Heart left ventricle (tissue), 16 donors: ENCODE measurements at regions not wholly inside any gene's neighbourhood (a gene's known extent, or its start where the extent isn't known, plus 50 kb on each side); places are given as distances from the start of the nearest gene placed in this dataset.

Experiments used
- ATAC-seq, 4 donors: fragments of 200-7000 bp; cut with Tn5 transposase; one replicate each; pipeline ENCODE4 v1.9.1; 2020 to 2022; ENCODE audit warnings: moderate library complexity in 4 of 4, mild to moderate bottlenecking in 3 of 4, moderate number of reproducible peaks in 1 of 4
- DNase-seq, 5 donors: peaks; one replicate each; pipeline ENCODE4 v3.0.0-alpha.2; 2020
- H3K27ac ChIP-seq, 12 donors: fragments of 200-600 bp; sonication (generic) in 4 of 12; one replicate each; pipeline versions ENCODE4 v1.5.0 to v1.8.0; 2016 to 2022; ENCODE audit warnings: mild to moderate bottlenecking in 2 of 12
- H3K27me3 ChIP-seq, 9 donors: fragments of 200-600 bp; sonication (generic) in 2 of 9; one replicate each; pipeline versions ENCODE4 v1.5.1 to v1.8.0; 2016 to 2022; ENCODE audit warnings: mild to moderate bottlenecking in 3 of 9
- H3K36me3 ChIP-seq, 9 donors: fragments of 200-600 bp; sonication (generic) in 2 of 9; one replicate each; pipeline versions ENCODE4 v1.5.0 to v1.8.0; 2018 to 2022; ENCODE audit warnings: mild to moderate bottlenecking in 2 of 9
- H3K4me1 ChIP-seq, 12 donors: fragments of 200-600 bp; sonication (generic) in 4 of 12; one replicate each; pipeline versions ENCODE4 v1.5.0 to v1.8.0; 2016 to 2022; ENCODE audit warnings: mild to moderate bottlenecking in 3 of 12
- H3K4me3 ChIP-seq, 12 donors: fragments of 200-600 bp; sonication (generic) in 4 of 12; one replicate each; pipeline versions ENCODE4 v1.5.0 to v1.8.0; 2017 to 2022; ENCODE audit warnings: mild to moderate bottlenecking in 9 of 12, moderate library complexity in 4 of 12
- H3K9me3 ChIP-seq, 12 donors: fragments of 200-600 bp; sonication (generic) in 4 of 12; one replicate each; pipeline versions ENCODE4 v1.5.0 to v1.8.0; 2016 to 2022; ENCODE audit warnings: mild to moderate bottlenecking in 1 of 12
- POLR2A ChIP-seq, 2 donors: fragments of 450-650 bp; IDR thresholded peaks; one replicate each; pipeline ENCODE4 v1.6.1; 2017; ENCODE audit warnings: antibody characterized with exemption in 2 of 2, mild to moderate bottlenecking in 2 of 2, moderate library complexity in 2 of 2
- WGBS, 4 donors: extraction: QIAGEN DNeasy Blood & Tissue Kit in 2 of 4; methylation state at CpG; one replicate each; pipeline versions ENCODE4 v1.1.5 to v1.1.7; 2013 to 2018; 5-methylcytosine and 5-hydroxymethylcytosine counted together
- intact Hi-C, 10 donors: fragments of 100-400 bp; cut with DNase I; formaldehyde crosslinking; loops; one replicate each; pipeline versions ENCODE4 v1.11.1 to v1.14.2; 2022
- TF ChIP-seq, protein P1 (sequence below), 12 donors: fragments of 200-600 bp; sonication (generic) in 4 of 12; IDR thresholded peaks; one replicate each; pipeline versions ENCODE4 v1.5.0 to v1.8.0; 2018 to 2022; ENCODE audit warnings: antibody characterized with exemption in 12 of 12, mild to moderate bottlenecking in 5 of 12
- donor health status: ischemic (EF 13 %, LVEDD 7.1; RV severe dilation, severe dysfunction).
- donor health status: healthy with polysubstance abuse.
- donor health status: DM: no; HTN: yes; CAD: no.
- donor health status: DM: no; HTN: no; CAD: no.
- donor health status: ischemic (EF 25% LVEDD 6.9; RV normal size, moderate dysfunction).
- donor health status: ischemic (EF 25% LVEDD 5.7; RV mildly dilated, moderate dysfunction).
- donor health status: healthy.
- donor health status: DM: yes; HTN: yes; CAD: no.
- donor health status: ischemic (EF 35%, LVEDD 5.7; RV mildly dilated, moderate dysfunction).
- donor health status: nonischemic (EF 11% LVEDD 7.7; RV severe dilation, severe dysfunction).
- donor health status: DM: yes; HTN: yes; CAD: no.
- donor health status: PGD.
- donor health status: ischemic (EF 29% LVEDD 5.4; RV normal size, mild dysfunction).
- donor health status: nonischemic (EF 23%, LVEDD 6.1; RV moderate dilation, normal function).

GRCh38 chr15:94934440-94934839 is 703.1 kb downstream of the MCTP2 start:
- WGBS, 4 donors: 90 to 97% (median 96%) methylated on average over 3 of the region's 3 CpGs
- intact Hi-C loops: no loop called here
- DNase-seq: no peak

GRCh38 chr15:94937242-94937641 is 705.9 kb downstream of the MCTP2 start:
- H3K36me3 ChIP-seq: no peaks in the 10 kb centered on the region
- 90 to 94% (median 92%) methylated on average over 2 of the region's 2 CpGs for WGBS, 4 donors
- peaks cover 0 to 8% (median 0%) of the 10 kb centered on the region in 12 donors for H3K9me3 ChIP-seq
- DNase-seq: no peak
- no peak overlapping the region for H3K4me3 ChIP-seq
- H3K27ac ChIP-seq: no peak overlapping the region
- ATAC-seq: no peak
- no peaks in the 10 kb centered on the region for H3K27me3 ChIP-seq
- TF ChIP-seq, protein P1, sequence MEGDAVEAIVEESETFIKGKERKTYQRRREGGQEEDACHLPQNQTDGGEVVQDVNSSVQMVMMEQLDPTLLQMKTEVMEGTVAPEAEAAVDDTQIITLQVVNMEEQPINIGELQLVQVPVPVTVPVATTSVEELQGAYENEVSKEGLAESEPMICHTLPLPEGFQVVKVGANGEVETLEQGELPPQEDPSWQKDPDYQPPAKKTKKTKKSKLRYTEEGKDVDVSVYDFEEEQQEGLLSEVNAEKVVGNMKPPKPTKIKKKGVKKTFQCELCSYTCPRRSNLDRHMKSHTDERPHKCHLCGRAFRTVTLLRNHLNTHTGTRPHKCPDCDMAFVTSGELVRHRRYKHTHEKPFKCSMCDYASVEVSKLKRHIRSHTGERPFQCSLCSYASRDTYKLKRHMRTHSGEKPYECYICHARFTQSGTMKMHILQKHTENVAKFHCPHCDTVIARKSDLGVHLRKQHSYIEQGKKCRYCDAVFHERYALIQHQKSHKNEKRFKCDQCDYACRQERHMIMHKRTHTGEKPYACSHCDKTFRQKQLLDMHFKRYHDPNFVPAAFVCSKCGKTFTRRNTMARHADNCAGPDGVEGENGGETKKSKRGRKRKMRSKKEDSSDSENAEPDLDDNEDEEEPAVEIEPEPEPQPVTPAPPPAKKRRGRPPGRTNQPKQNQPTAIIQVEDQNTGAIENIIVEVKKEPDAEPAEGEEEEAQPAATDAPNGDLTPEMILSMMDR (IDR thresholded peaks at IDR 0.05): no peak
- no peak for TF ChIP-seq POLR2A (IDR thresholded peaks at IDR 0.05)
- no peaks in the 10 kb centered on the region for H3K4me1 ChIP-seq
- intact Hi-C loops: no loop called here

More at GRCh38 chr15:94934440-94934839, 703.1 kb downstream of the MCTP2 start:
- no peak for ATAC-seq
- Histone ChIP-seq H3K36me3 (no peaks in the 10 kb centered on the region), H3K4me3 (no peak overlapping the region), H3K4me1 (no peaks in the 10 kb centered on the region), H3K27me3 (peaks cover 0 to 10% (median 0%) of the 10 kb centered on the region in 9 donors), H3K9me3 (peaks cover 0 to 8% (median 0%) of the 10 kb centered on the region in 12 donors), H3K27ac (no peak overlapping the region)
- no peak for TF ChIP-seq POLR2A (IDR thresholded peaks at IDR 0.05)
- TF ChIP-seq, protein P1 (IDR thresholded peaks at IDR 0.05): no peak

DNA sequence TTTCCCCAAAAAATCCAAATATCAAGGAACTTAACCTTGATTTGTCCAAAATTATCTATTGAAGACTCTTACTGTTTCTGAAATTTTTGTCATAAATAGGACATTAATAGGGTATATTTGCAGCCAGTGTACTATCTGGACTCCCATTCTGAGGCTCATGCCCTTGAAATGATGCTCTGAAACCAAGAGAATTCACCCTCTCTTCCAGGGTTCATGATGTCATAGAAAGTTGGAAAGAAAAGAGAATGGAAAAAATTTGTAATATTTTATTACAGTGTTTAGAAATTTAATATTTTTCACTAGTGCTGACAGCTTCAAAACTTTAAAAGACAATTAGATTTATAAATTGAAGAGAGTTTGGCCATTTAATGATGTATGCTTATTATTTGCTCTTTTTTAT is 712.5 kb downstream of the MCTP2 start:
- intact Hi-C loops: no loop called here
- DNase-seq: no peak
- ATAC-seq: no peak
- Histone ChIP-seq H3K27ac (peak overlapping the region in 1 of 12 donors; percentile 15), H3K4me3 (no peak overlapping the region), H3K36me3 (no peaks in the 10 kb centered on the region), H3K9me3 (peaks cover 0 to 12% (median 0%) of the 10 kb centered on the region in 12 donors), H3K4me1 (no peaks in the 10 kb centered on the region), H3K27me3 (no peaks in the 10 kb centered on the region)
- TF ChIP-seq POLR2A (IDR thresholded peaks at IDR 0.05): no peak
- TF ChIP-seq, protein P1 (IDR thresholded peaks at IDR 0.05): no peak

DNA sequence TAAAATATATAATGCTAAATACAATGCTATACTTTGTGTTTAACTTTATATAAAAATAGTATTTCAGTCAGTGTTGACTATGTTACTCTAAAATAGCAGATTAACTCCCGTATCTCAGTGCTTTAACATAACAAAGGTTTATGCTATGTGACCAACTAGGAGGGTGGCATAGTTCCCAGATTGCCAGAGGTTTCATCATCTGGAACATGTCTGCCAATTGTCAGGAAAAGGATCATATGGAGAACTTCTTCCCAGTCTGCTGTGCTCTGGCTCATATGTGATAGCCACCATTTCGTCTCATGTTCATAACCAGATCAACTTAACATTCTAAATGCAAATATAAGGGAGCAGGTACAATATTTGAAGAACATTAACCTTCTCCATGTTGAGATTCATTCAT is 720.2 kb downstream of the MCTP2 start:
- no peaks in the 10 kb centered on the region for H3K4me1 ChIP-seq
- 66 to 88% (median 82%) methylated on average over 2 of the region's 2 CpGs for WGBS, 4 donors
- TF ChIP-seq, protein P1 (IDR thresholded peaks at IDR 0.05): no peak
- TF ChIP-seq POLR2A (IDR thresholded peaks at IDR 0.05): no peak
- no peaks in the 10 kb centered on the region for H3K36me3 ChIP-seq
- no peak overlapping the region for H3K27ac ChIP-seq
- intact Hi-C loops: no loop called here
- H3K9me3 ChIP-seq: peaks cover 0 to 20% (median 0%) of the 10 kb centered on the region in 12 donors
- H3K4me3 ChIP-seq: no peak overlapping the region
- DNase-seq (no peak), ATAC-seq (no peak)
- H3K27me3 ChIP-seq: no peaks in the 10 kb centered on the region
